ENCODE measurements at regions not wholly inside any gene's neighbourhood (a gene's known extent, or its start where the extent isn't known, plus 50 kb on each side); places are given as distances from the start of the nearest gene placed in this dataset.

DNA sequence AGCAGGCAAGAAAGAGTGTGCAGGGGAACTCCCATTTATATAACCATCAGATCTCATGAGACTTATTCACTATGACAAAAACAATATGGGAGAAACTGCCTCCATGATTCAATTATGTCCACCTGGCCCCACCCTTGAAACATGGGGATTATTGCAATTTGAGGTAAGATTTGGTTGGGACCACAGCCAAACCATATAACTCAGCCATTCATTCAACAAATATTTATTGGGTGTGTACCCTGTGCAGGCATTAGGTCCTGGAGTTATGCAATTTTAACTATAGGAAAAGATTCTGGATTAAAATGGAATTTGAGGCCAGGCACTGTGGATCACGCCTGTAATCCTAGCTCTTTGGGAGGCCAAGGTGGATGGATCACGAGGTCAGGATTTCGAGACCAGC is 124.2 kb upstream of the GAS1 start:
- H3F3A ChIP-seq (ENCODE audit: control insufficient read depth, insufficient read depth) = no peaks in the 10 kb centered on the region
- no peak overlapping the region for H3K4me3 ChIP-seq (ENCODE audit: low read length)
- TF ChIP-seq, protein P1, sequence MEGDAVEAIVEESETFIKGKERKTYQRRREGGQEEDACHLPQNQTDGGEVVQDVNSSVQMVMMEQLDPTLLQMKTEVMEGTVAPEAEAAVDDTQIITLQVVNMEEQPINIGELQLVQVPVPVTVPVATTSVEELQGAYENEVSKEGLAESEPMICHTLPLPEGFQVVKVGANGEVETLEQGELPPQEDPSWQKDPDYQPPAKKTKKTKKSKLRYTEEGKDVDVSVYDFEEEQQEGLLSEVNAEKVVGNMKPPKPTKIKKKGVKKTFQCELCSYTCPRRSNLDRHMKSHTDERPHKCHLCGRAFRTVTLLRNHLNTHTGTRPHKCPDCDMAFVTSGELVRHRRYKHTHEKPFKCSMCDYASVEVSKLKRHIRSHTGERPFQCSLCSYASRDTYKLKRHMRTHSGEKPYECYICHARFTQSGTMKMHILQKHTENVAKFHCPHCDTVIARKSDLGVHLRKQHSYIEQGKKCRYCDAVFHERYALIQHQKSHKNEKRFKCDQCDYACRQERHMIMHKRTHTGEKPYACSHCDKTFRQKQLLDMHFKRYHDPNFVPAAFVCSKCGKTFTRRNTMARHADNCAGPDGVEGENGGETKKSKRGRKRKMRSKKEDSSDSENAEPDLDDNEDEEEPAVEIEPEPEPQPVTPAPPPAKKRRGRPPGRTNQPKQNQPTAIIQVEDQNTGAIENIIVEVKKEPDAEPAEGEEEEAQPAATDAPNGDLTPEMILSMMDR (IDR thresholded peaks at IDR 0.05; ENCODE audit: low read depth, low read length, poor library complexity, severe bottlenecking) = no peak
- no peak for TF ChIP-seq EZH2phosphoT487 (IDR thresholded peaks at IDR 0.05; ENCODE audit: borderline replicate concordance, low read length)
- H3K36me3 ChIP-seq (ENCODE audit: control insufficient read depth, low read length) = no peaks in the 10 kb centered on the region
- H3K9me2 ChIP-seq (replicated peaks; ENCODE audit: control insufficient read depth, low read length) = no peaks in the 10 kb centered on the region
- no peaks in the 10 kb centered on the region for H3K9me3 ChIP-seq (ENCODE audit: control insufficient read depth, insufficient read depth, low read length)
- no peaks in the 10 kb centered on the region for H3K27me3 ChIP-seq (ENCODE audit: control insufficient read depth, low read length)
- H3K27ac ChIP-seq (ENCODE audit: low read depth, low read length) = no peak overlapping the region
- no peaks in the 10 kb centered on the region for H4K20me1 ChIP-seq (ENCODE audit: control insufficient read depth, insufficient read depth, low read depth, low read length)
- no peaks in the 10 kb centered on the region for H3K4me1 ChIP-seq (ENCODE audit: control insufficient read depth, low read length)
- no peaks in the 10 kb centered on the region for H3K79me2 ChIP-seq (ENCODE audit: control insufficient read depth, low read length)
- H3K4me2 ChIP-seq (ENCODE audit: low read length) = no peak overlapping the region

DNA sequence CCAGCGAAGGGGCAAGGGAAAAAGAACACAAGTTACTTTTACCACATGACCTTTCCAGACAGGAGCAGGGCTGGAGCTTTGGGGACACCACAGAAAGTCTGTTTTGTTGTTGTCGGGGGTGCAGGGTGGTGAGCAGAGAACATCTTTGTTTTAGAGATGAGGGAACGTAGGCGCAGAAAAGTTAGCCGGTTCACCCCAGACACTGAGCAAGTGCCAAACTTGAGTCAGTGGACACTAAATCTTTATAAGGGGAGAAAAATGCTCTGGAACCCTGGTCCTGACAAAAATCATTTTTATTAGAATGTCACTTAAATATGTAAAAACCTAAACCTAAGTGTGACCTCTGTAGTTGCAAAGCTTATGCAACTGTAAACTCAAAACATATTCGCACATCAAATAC is 126.4 kb upstream of the GAS1 start:
- H3K27ac ChIP-seq (ENCODE audit: low read depth, low read length) = no peak overlapping the region
- TF ChIP-seq, protein P1 (IDR thresholded peaks at IDR 0.05; ENCODE audit: low read depth, low read length, poor library complexity, severe bottlenecking) = no peak
- TF ChIP-seq EZH2phosphoT487 (IDR thresholded peaks at IDR 0.05; ENCODE audit: borderline replicate concordance, low read length) = no peak
- H3K4me3 ChIP-seq (ENCODE audit: low read length) = no peak overlapping the region

DNA sequence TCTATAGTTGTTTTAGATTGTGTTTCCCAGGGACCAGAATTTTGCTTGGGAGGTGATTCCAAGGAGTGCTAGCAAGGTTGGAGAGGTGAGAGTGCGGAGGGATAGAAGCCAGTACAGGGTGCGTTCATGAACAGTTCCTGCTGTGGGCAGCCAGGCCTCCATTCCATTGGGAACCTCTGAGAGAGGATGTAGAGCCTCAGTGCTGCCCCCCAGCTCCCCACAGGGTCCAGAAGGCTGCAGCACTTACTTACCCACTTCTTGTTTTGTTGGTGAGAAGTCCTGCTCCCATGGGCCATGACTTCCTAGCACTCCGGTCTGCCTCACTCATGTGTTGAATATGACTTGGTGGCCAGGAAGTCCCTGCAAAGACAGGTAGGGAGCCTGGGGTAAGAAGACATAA is 128.2 kb upstream of the GAS1 start:
- Histone ChIP-seq H3K79me2 (ENCODE audit: control insufficient read depth, low read length) (no peaks in the 10 kb centered on the region), H3K4me3 (ENCODE audit: low read length) (no peak overlapping the region), H3K4me1 (ENCODE audit: control insufficient read depth, low read length) (no peaks in the 10 kb centered on the region), H3K27me3 (ENCODE audit: control insufficient read depth, low read length) (no peaks in the 10 kb centered on the region), H3K4me2 (ENCODE audit: low read length) (no peak overlapping the region), H3K9me2 (replicated peaks; ENCODE audit: control insufficient read depth, low read length) (no peaks in the 10 kb centered on the region), H3K36me3 (ENCODE audit: control insufficient read depth, low read length) (no peaks in the 10 kb centered on the region), H3K27ac (ENCODE audit: low read depth, low read length) (no peak overlapping the region), H4K20me1 (ENCODE audit: control insufficient read depth, insufficient read depth, low read depth, low read length) (no peaks in the 10 kb centered on the region), H3F3A (ENCODE audit: control insufficient read depth, insufficient read depth) (no peaks in the 10 kb centered on the region), H3K9me3 (ENCODE audit: control insufficient read depth, insufficient read depth, low read length) (no peaks in the 10 kb centered on the region)
- TF ChIP-seq, protein P1 (IDR thresholded peaks at IDR 0.05; ENCODE audit: low read depth, low read length, poor library complexity, severe bottlenecking) = no peak
- TF ChIP-seq EZH2phosphoT487 (IDR thresholded peaks at IDR 0.05; ENCODE audit: borderline replicate concordance, low read length) = no peak

More for the DNA sequence above, 126.4 kb upstream of the GAS1 start:
- H3F3A ChIP-seq (ENCODE audit: control insufficient read depth, insufficient read depth) = no peaks in the 10 kb centered on the region
- H3K27me3 ChIP-seq (ENCODE audit: control insufficient read depth, low read length) = no peaks in the 10 kb centered on the region
- no peaks in the 10 kb centered on the region for H3K9me2 ChIP-seq (replicated peaks; ENCODE audit: control insufficient read depth, low read length)
- no peak overlapping the region for H3K4me2 ChIP-seq (ENCODE audit: low read length)
- no peaks in the 10 kb centered on the region for H3K4me1 ChIP-seq (ENCODE audit: control insufficient read depth, low read length)
- no peaks in the 10 kb centered on the region for H3K79me2 ChIP-seq (ENCODE audit: control insufficient read depth, low read length)
- no peaks in the 10 kb centered on the region for H4K20me1 ChIP-seq (ENCODE audit: control insufficient read depth, insufficient read depth, low read depth, low read length)
- no peaks in the 10 kb centered on the region for H3K36me3 ChIP-seq (ENCODE audit: control insufficient read depth, low read length)
- no peaks in the 10 kb centered on the region for H3K9me3 ChIP-seq (ENCODE audit: control insufficient read depth, insufficient read depth, low read length)

DNA sequence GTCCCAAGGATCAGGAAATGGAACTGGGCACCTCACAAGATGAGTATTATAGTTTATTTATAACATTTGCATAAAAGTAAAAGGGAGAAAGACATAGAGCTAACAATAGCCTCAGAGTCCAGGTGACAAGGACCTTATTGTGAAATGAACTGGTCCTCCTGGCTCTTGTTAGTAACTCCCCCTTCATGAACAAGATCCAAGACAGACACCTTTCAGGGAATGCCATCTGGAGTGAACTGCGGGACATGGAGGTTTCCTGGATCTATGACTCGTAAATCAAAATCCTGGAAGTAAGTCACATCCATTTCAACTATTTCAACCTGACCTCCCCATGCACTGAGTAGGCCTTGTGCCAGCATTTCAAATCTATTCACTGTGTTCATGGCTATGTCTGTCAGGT is 129.5 kb upstream of the GAS1 start:
- TF ChIP-seq, protein P1 (IDR thresholded peaks at IDR 0.05; ENCODE audit: low read depth, low read length, poor library complexity, severe bottlenecking) = no peak
- Histone ChIP-seq H4K20me1 (ENCODE audit: control insufficient read depth, insufficient read depth, low read depth, low read length) (no peaks in the 10 kb centered on the region), H3K4me3 (ENCODE audit: low read length) (no peak overlapping the region), H3K27me3 (ENCODE audit: control insufficient read depth, low read length) (no peaks in the 10 kb centered on the region), H3K36me3 (ENCODE audit: control insufficient read depth, low read length) (no peaks in the 10 kb centered on the region), H3K27ac (ENCODE audit: low read depth, low read length) (no peak overlapping the region), H3K4me1 (ENCODE audit: control insufficient read depth, low read length) (no peaks in the 10 kb centered on the region), H3K79me2 (ENCODE audit: control insufficient read depth, low read length) (no peaks in the 10 kb centered on the region), H3K9me3 (ENCODE audit: control insufficient read depth, insufficient read depth, low read length) (no peaks in the 10 kb centered on the region), H3F3A (ENCODE audit: control insufficient read depth, insufficient read depth) (no peaks in the 10 kb centered on the region), H3K9me2 (replicated peaks; ENCODE audit: control insufficient read depth, low read length) (no peaks in the 10 kb centered on the region), H3K4me2 (ENCODE audit: low read length) (no peak overlapping the region)

Data from DOHH2 (cell line).